Common myeloid progenitor, CD34-positive (primary cell): ENCODE measurements at regions not wholly inside any gene's neighbourhood (a gene's known extent, or its start where the extent isn't known, plus 50 kb on each side); places are given as distances from the start of the nearest gene placed in this dataset.
"Not testable (repeated sequence)": the region's sequence is repeated elsewhere in the genome, so short reads cannot be mapped to it uniquely, and the experiment has no call there.

Experiments
- CTCF ChIA-PET: fragments of 350-600 bp; sonication (Branson Sonifier 250); formaldehyde crosslinking; loops from one replicate; lab custom pipeline; 2021; ENCODE audit warnings: antibody characterized with exemption; lab: Charles Lee
- POLR2A ChIA-PET: fragments of 350-600 bp; sonication (Branson Sonifier 250); formaldehyde crosslinking; loops from one replicate; lab custom pipeline; 2021; ENCODE audit warnings: antibody characterized with exemption; lab: Charles Lee
- DNase-seq, 3 donors: peaks; one replicate each; pipeline versions ENCODE4 v3.0.0 to v3.0.0-alpha.2; 2013
- H3K27ac ChIP-seq, 2 experiments: 1 replicate in 1 of 2; 2 replicates in 1 of 2; pipeline ENCODE4 v1.7.0; 2013; ENCODE audit warnings: inconsistent platforms in 2 of 2, low read length in 2 of 2, mild to moderate bottlenecking in 2 of 2, low read depth in 1 of 2, moderate library complexity in 1 of 2; ENCODE audit not compliant: severe bottlenecking in 2 of 2, insufficient read depth in 1 of 2, poor library complexity in 1 of 2
- H3K27me3 ChIP-seq, 5 experiments: replicated peaks in 2 of 5; 1 replicate in 3 of 5; 2 replicates in 2 of 5; pipeline versions ENCODE4 v1.6.1 to v1.7.0; 2013; ENCODE audit warnings: low read length in 4 of 5, mild to moderate bottlenecking in 2 of 5, moderate library complexity in 2 of 5, inconsistent platforms in 1 of 5; ENCODE audit not compliant: insufficient read depth in 5 of 5, control insufficient read depth in 4 of 5
- H3K36me3 ChIP-seq, 4 experiments: 1 replicate in 2 of 4; 2 replicates in 2 of 4; pipeline versions ENCODE4 v1.6.1 to v1.7.0; 2013; ENCODE audit warnings: low read length in 3 of 4, control low read depth in 1 of 4, mild to moderate bottlenecking in 1 of 4; ENCODE audit not compliant: control insufficient read depth in 4 of 4, insufficient read depth in 4 of 4
- H3K4me1 ChIP-seq, 4 experiments: 1 replicate in 3 of 4; 2 replicates in 1 of 4; pipeline versions ENCODE4 v1.6.1 to v1.7.1; 2013; ENCODE audit warnings: low read length in 3 of 4, mild to moderate bottlenecking in 3 of 4, control low read depth in 1 of 4, inconsistent platforms in 1 of 4, moderate library complexity in 1 of 4; ENCODE audit not compliant: control insufficient read depth in 4 of 4, insufficient read depth in 4 of 4; ENCODE audit errors: control extremely low read depth in 1 of 4
- H3K4me3 ChIP-seq, 7 experiments: 1 replicate in 4 of 7; 2 replicates in 3 of 7; pipeline versions ENCODE4 v1.5.1 to v1.7.0; 2013; ENCODE audit warnings: mild to moderate bottlenecking in 7 of 7, low read length in 6 of 7, moderate library complexity in 6 of 7, inconsistent platforms in 2 of 7, low read depth in 2 of 7, control low read depth in 1 of 7; ENCODE audit not compliant: insufficient read depth in 4 of 7, control insufficient read depth in 1 of 7; ENCODE audit errors: extremely low read depth in 1 of 7
- H3K9me3 ChIP-seq, 5 experiments: 1 replicate in 4 of 5; 2 replicates in 1 of 5; pipeline versions ENCODE4 v1.6.1 to v1.7.1; 2013; ENCODE audit warnings: low read length in 4 of 5, mild to moderate bottlenecking in 2 of 5, inconsistent platforms in 1 of 5, low read depth in 1 of 5, moderate library complexity in 1 of 5; ENCODE audit not compliant: control insufficient read depth in 4 of 5, insufficient read depth in 2 of 5; ENCODE audit errors: control extremely low read depth in 1 of 5
- WGBS: methylation state at CpG from one replicate; pipeline ENCODE4 v1.1.5; 2013; ENCODE audit not compliant: insufficient coverage; 5-methylcytosine and 5-hydroxymethylcytosine counted together

DNA sequence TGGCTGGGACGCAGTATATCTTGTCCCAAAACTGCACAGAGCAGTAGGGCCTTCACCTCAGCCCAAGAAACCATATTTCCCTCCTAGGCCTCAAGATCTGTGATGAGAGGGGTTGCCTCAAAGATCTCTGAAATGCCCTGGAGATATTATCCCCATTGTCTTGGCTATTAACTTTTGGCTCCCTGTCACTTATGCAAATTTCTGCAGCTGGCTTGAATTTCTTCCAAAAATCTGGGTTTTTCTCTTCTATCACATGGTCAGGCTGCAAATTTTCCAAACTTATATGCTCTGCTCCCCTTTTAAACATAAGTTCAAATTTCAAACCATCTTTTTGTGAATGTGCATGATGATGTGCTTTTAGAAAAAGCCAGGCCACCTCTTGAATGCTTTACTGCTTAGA is 809.2 kb upstream of the CDH18 start:
- H3K4me3 ChIP-seq, H3K36me3 ChIP-seq, H3K4me1 ChIP-seq, CTCF ChIA-PET, H3K27ac ChIP-seq, DNase-seq, H3K9me3 ChIP-seq, POLR2A ChIA-PET, H3K27me3 ChIP-seq: not testable (repeated sequence)
- no CpG with 5 or more reads among the region's 1 CpG for WGBS

DNA sequence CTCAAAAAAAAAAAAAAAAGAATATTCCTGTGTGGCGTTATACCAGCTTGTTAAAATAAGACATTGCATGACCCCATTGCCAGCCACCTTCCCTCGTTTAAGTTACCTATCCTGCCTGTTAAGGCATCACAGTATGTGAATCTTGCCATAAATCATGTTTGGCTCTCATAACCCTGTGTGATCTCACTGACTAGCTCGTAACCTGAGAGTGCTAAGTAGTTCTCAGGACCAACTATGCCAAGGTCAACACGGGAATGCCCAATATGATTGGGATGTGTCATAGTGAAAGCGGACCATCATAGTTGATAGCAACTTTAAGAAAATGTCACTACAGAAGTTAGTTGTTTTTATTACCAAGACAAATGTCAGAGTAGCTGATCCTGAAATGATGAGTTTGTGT is 796.8 kb upstream of the CDH18 start:
- H3K27ac ChIP-seq, H3K4me3 ChIP-seq, DNase-seq, H3K9me3 ChIP-seq, CTCF ChIA-PET, H3K36me3 ChIP-seq, POLR2A ChIA-PET, H3K4me1 ChIP-seq, H3K27me3 ChIP-seq: not testable (repeated sequence)
- WGBS, result no CpG with 5 or more reads among the region's 5 CpGs

DNA sequence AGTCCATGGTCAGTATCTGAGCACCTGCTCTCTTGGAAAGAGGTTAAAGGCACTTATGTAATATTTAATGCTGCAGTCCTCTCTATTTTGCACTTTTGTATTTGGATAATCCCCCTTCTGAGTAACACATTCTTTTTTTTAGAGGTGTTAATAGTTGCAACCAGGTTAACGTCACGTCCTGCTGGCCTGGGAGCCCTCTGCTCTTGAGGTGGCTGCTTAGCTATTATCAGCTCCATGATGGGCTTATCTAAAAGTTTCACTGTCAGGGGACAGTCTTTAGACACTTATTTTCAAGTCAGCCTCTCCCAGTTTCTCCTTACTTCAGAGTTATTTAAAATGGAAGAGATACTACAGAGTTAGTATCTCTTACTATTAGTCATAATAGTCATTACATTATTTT is 795.5 kb upstream of the CDH18 start:
- 92% methylated on average over 2 of the region's 2 CpGs for WGBS

DNA sequence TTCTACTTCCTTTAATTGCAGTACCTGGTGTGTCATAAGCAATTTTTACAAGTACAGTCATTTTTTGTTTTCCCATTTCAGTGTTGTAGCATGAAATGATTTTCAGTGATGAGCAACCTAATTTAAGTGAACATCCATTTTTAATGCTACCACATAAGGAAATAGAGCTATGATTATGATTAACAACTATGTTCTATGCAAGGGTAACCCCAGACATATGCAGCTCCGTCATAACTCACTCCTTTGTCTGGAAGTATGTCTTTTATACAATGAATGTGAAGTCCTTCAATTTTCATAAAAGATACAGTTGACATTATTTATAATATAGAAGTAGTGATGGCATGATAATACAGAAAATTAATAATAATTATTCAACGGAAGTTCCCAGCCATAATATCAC is 783.3 kb upstream of the CDH18 start:
- H3K9me3 ChIP-seq, CTCF ChIA-PET, H3K4me3 ChIP-seq, H3K36me3 ChIP-seq, POLR2A ChIA-PET, H3K27ac ChIP-seq, DNase-seq, H3K27me3 ChIP-seq, H3K4me1 ChIP-seq: not testable (repeated sequence)
- WGBS, result no CpG with 5 or more reads among the region's 2 CpGs

More for the DNA sequence above, 795.5 kb upstream of the CDH18 start:
- H3K27ac ChIP-seq, H3K27me3 ChIP-seq, H3K36me3 ChIP-seq, H3K4me3 ChIP-seq, POLR2A ChIA-PET, H3K9me3 ChIP-seq, H3K4me1 ChIP-seq, DNase-seq, CTCF ChIA-PET: not testable (repeated sequence)

DNA sequence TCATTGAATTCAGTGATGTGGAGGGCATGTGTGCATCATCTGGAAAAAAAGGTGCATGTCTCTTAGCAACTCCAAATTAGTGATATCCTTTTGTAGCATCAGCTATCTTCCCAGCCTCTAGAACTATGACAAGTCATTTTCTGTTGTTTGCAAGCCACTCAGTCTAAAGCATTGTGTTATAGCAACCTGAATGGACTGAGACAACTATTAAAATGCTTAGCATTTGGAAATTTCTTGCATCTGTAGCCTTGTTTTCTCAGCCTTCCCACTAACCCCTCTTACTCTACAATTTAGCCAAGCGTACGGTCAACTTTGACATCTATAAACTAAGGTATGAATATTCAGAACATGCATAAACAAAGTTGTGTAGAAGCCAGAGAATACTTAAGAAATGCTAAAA is 777.1 kb upstream of the CDH18 start:
- H3K27me3 ChIP-seq, CTCF ChIA-PET, DNase-seq, H3K9me3 ChIP-seq, H3K4me1 ChIP-seq, H3K4me3 ChIP-seq, H3K36me3 ChIP-seq, H3K27ac ChIP-seq, POLR2A ChIA-PET: not testable (repeated sequence)
- no CpG with 5 or more reads among the region's 2 CpGs for WGBS

DNA sequence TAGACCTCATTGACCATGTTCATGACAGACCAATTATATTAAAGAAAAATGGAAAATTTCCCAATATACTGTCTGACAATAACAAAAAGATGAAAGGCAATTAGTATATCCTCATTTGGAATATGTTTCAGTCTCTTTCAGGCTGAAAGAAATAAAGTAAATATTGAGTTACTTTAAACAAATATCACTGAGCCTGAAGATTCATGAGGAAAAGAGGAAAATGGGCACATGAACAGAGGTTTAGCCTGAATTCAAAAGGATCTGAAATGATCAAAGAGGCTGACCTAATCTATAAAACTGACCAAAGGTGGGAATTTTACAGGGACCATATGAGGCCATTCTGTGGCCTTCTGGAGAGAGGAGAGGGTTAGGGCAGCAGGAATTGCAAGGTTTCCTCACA is 771.5 kb upstream of the CDH18 start:
- H3K36me3 ChIP-seq, H3K4me1 ChIP-seq, H3K9me3 ChIP-seq, POLR2A ChIA-PET, H3K27ac ChIP-seq, H3K27me3 ChIP-seq, H3K4me3 ChIP-seq, CTCF ChIA-PET, DNase-seq: not testable (repeated sequence)

DNA sequence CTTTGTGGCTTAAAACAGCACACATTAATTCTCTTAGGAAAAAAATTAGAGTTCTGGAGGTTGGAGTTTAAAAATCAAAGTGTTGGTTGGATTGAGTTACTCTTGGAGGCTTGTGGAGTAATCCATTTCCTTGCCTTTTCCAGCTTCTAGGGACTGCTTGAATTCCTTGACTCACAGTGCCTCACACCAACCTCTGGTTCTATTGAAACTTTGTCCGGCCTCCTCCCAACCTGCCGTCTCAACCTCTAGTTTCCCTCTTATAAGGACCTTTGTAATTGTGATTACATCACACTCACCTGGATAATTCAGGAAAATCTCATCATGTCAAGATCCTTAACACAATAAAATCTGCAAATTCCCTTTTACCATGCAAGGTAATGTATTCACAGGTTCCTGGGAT is 764.2 kb upstream of the CDH18 start:
- no CpG with 5 or more reads among the region's 2 CpGs for WGBS
- H3K36me3 ChIP-seq, H3K4me1 ChIP-seq, CTCF ChIA-PET, H3K4me3 ChIP-seq, H3K27ac ChIP-seq, H3K27me3 ChIP-seq, POLR2A ChIA-PET, DNase-seq, H3K9me3 ChIP-seq: not testable (repeated sequence)

DNA sequence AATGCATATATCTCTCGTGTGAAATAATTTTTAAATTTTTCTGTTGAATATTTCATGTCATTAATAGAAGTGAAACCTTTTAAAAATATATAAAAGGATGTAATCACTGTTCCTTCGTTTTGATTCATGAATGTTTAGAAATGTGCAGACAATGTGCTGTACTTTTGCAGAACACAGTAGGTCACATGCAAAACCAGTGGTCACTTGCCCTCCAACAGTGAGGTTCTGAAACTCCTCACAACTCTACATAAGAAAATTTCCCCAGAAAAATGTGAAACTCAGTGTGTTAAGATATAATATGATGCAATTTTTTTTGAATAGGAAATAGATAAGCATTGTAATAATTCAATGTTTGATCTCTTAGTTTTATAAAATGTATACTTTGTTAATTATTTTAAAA is 747.7 kb upstream of the CDH18 start:
- H3K9me3 ChIP-seq, H3K27me3 ChIP-seq, H3K4me3 ChIP-seq, POLR2A ChIA-PET, H3K4me1 ChIP-seq, CTCF ChIA-PET, H3K27ac ChIP-seq, H3K36me3 ChIP-seq, DNase-seq: not testable (repeated sequence)
- no CpG with 5 or more reads among the region's 2 CpGs for WGBS
